A549 (cell line): ENCODE measurements at regions not wholly inside any gene's neighbourhood (a gene's known extent, or its start where the extent isn't known, plus 50 kb on each side); places are given as distances from the start of the nearest gene placed in this dataset.

Experiments
- ATAC-seq, 2 experiments: fragments of 200-7000 bp in 1 of 2; fragments of >200 bp in 1 of 2; cut with Nextera tagmentation in 1 of 2; cut with Tn5 transposase in 1 of 2; 3 replicates each; pipeline versions ENCODE4 v1.8.0 to v1.9.1; 2018 to 2020; ENCODE audit warnings: mild to moderate bottlenecking in 1 of 2, moderate library complexity in 1 of 2
- CTCF ChIA-PET: fragments of 300-600 bp; sonication (Branson Sonifier 250); formaldehyde crosslinking; extraction: SDS; loops from one replicate; lab custom pipeline; 2021; ENCODE audit warnings: antibody characterized with exemption, inconsistent platforms; lab: Yijun Ruan, JAX
- POLR2A ChIA-PET: fragments of 350-600 bp; formaldehyde crosslinking; extraction: SDS; loops from one replicate; lab custom pipeline; 2021; ENCODE audit warnings: antibody characterized with exemption, inconsistent platforms; lab: Yijun Ruan, JAX
- DNase-seq, 2 experiments: peaks; one replicate each; pipeline versions ENCODE4 v3.0.0 to v3.0.0-alpha.2; 2011 to 2016; ENCODE audit warnings: low read depth in 1 of 2, low spot score in 1 of 2
- FAIRE-seq: peaks from 2 replicates; lab custom pipeline; 2011; peaks lifted over from hg19 to GRCh38; lab: Jason Lieb, UNC
- H3K27ac ChIP-seq, 2 experiments: fragments of >200 bp; sonication (Bioruptor Twin); formaldehyde crosslinking; 3 replicates each; pipeline ENCODE4 v1.5.1; 2016 to 2017
- H3K4me1 ChIP-seq: fragments of >200 bp; sonication (Bioruptor Twin); formaldehyde crosslinking; 3 replicates; pipeline ENCODE4 v1.6.1; 2016
- H3K4me2 ChIP-seq: fragments of >200 bp; sonication (Bioruptor Twin); formaldehyde crosslinking; 3 replicates; pipeline ENCODE4 v1.6.1; 2016
- H3K4me3 ChIP-seq: fragments of >200 bp; sonication (Bioruptor Twin); formaldehyde crosslinking; 3 replicates; pipeline ENCODE4 v1.5.1; 2016
- H3K9me3 ChIP-seq: fragments of >200 bp; sonication (Bioruptor Twin); formaldehyde crosslinking; 3 replicates; pipeline ENCODE4 v1.6.1; 2016
- CEBPB ChIP-seq, 2 experiments: fragments of >200 bp in 1 of 2; sonication (Bioruptor Twin) in 1 of 2; formaldehyde crosslinking in 1 of 2; IDR thresholded peaks; 2 replicates each; pipeline ENCODE4 v1.6.1; 2012 to 2016
- E2F6 ChIP-seq: IDR thresholded peaks from 2 replicates; pipeline ENCODE4 v1.6.1; 2012; ENCODE audit warnings: low read depth, borderline replicate concordance
- EHMT2 ChIP-seq: fragments of 200-600 bp; sonication (generic); IDR thresholded peaks from 2 replicates; pipeline ENCODE4 v1.6.1; 2016; ENCODE audit warnings: antibody characterized with exemption, low read depth, mild to moderate bottlenecking, moderate library complexity
- FOSL2 ChIP-seq, 2 experiments: fragments of 450-650 bp in 1 of 2; fragments of >200 bp in 1 of 2; sonication (Bioruptor Twin) in 1 of 2; formaldehyde crosslinking; IDR thresholded peaks; 2 replicates each; pipeline versions ENCODE4 v1.5.0 to v1.6.1; 2016 to 2020; ENCODE audit warnings: mild to moderate bottlenecking in 1 of 2, moderate library complexity in 1 of 2
- FOXS1 ChIP-seq: fragments of 250-450 bp; sonication (Bioruptor Pico); IDR thresholded peaks from 2 replicates; pipeline ENCODE4 v1.5.0; 2020; ENCODE audit warnings: mild to moderate bottlenecking, moderate library complexity
- GATA3 ChIP-seq: IDR thresholded peaks from 2 replicates; pipeline ENCODE4 v1.6.1; 2012; ENCODE audit warnings: borderline replicate concordance
- HDAC2 ChIP-seq: fragments of 200-600 bp; sonication (generic); IDR thresholded peaks from 2 replicates; pipeline ENCODE4 v1.6.1; 2016
- HMGXB4 ChIP-seq: fragments of 250-450 bp; sonication (Bioruptor Pico); IDR thresholded peaks from 2 replicates; pipeline ENCODE4 v1.5.0; 2021; ENCODE audit warnings: mild to moderate bottlenecking, moderate library complexity, borderline replicate concordance
- HOXA7 ChIP-seq: fragments of 250-450 bp; sonication (Bioruptor Pico); IDR thresholded peaks from 2 replicates; pipeline ENCODE4 v1.5.0; 2020; ENCODE audit warnings: mild to moderate bottlenecking, moderate library complexity
- HOXB13 ChIP-seq: fragments of 250-450 bp; sonication (Bioruptor Pico); IDR thresholded peaks from 2 replicates; pipeline ENCODE4 v1.5.0; 2020; ENCODE audit warnings: low read depth, mild to moderate bottlenecking, moderate library complexity
- JUN ChIP-seq, 2 experiments: fragments of >200 bp; sonication (Bioruptor Twin); formaldehyde crosslinking; IDR thresholded peaks; 2 replicates in 1 of 2; 3 replicates in 1 of 2; pipeline ENCODE4 v1.6.1; 2016 to 2017
- JUNB ChIP-seq: fragments of >200 bp; sonication (Bioruptor Twin); formaldehyde crosslinking; IDR thresholded peaks from 2 replicates; pipeline ENCODE4 v1.6.1; 2016
- KDM5A ChIP-seq: fragments of 200-600 bp; sonication (generic); IDR thresholded peaks from 2 replicates; pipeline ENCODE4 v1.6.1; 2016; ENCODE audit warnings: antibody characterized with exemption, mild to moderate bottlenecking
- MAFK ChIP-seq: fragments of 450-650 bp; IDR thresholded peaks from 2 replicates; pipeline ENCODE4 v1.6.1; 2014; ENCODE audit not compliant: partially characterized antibody
- MAX ChIP-seq: IDR thresholded peaks from 2 replicates; pipeline ENCODE4 v1.6.1; 2012
- MAZ ChIP-seq: fragments of 150-350 bp; IDR thresholded peaks from 2 replicates; pipeline ENCODE4 v1.6.1; 2014; ENCODE audit warnings: antibody characterized with exemption, low read depth, low read length, borderline replicate concordance
- MYC ChIP-seq: IDR thresholded peaks from 2 replicates; pipeline ENCODE4 v1.6.1; 2012; ENCODE audit warnings: mild to moderate bottlenecking, inconsistent platforms, low read length, improper control_type of control experiment, borderline replicate concordance
- PBX3 ChIP-seq: IDR thresholded peaks from 2 replicates; pipeline ENCODE4 v1.6.1; 2012
- POLR2A ChIP-seq: IDR thresholded peaks from 2 replicates; pipeline ENCODE4 v1.6.1; 2012; ENCODE audit warnings: mild to moderate bottlenecking, low read length
- POLR2AphosphoS2 ChIP-seq: conservative IDR thresholded peaks from 2 replicates; pipeline ENCODE4 v1.6.1; 2012; ENCODE audit warnings: low read length, improper control_type of control experiment, inconsistent platforms
- RAD21 ChIP-seq, 2 experiments: fragments of >200 bp in 1 of 2; sonication (Bioruptor Twin) in 1 of 2; formaldehyde crosslinking in 1 of 2; IDR thresholded peaks in 1 of 2; conservative IDR thresholded peaks in 1 of 2; 2 replicates in 1 of 2; 3 replicates in 1 of 2; pipeline ENCODE4 v1.6.1; 2012 to 2018; ENCODE audit warnings: inconsistent platforms in 1 of 2
- RARB ChIP-seq: fragments of 250-450 bp; sonication (Bioruptor Pico); IDR thresholded peaks from 2 replicates; pipeline ENCODE4 v1.8.0; 2021; ENCODE audit warnings: mild to moderate bottlenecking, moderate library complexity
- SMC3 ChIP-seq: fragments of >200 bp; sonication (Bioruptor Twin); formaldehyde crosslinking; IDR thresholded peaks from 3 replicates; pipeline ENCODE4 v1.6.1; 2018; ENCODE audit warnings: inconsistent platforms
- SREBF2 ChIP-seq: fragments of 450-650 bp; IDR thresholded peaks from 2 replicates; pipeline ENCODE4 v1.6.1; 2014; ENCODE audit warnings: mild to moderate bottlenecking, moderate library complexity
- ZNF302 ChIP-seq: fragments of 250-450 bp; sonication (Bioruptor Pico); IDR thresholded peaks from 2 replicates; pipeline ENCODE4 v1.9.0; 2021; ENCODE audit warnings: inconsistent platforms, mild to moderate bottlenecking, moderate library complexity
- WGBS: methylation state at CpG from one replicate; pipeline ENCODE4 v1.1.6; 2017; ENCODE audit errors: missing lambda C conversion rate; 5-methylcytosine and 5-hydroxymethylcytosine counted together

- TF ChIP-seq PBX3 (no peak), JUNB (no peak), FOSL2 (IDR thresholded peaks at IDR 0.05) (no peak), FOSL2 (CRISPR knock-in tag; IDR thresholded peaks at IDR 0.05) (no peak), HOXB13 (CRISPR knock-in tag) (no peak)
Measured at GRCh38 chr21:28642891-28643290, 349.8 kb downstream of the LTN1 start (continued).

- Histone ChIP-seq H3K27ac (no peak overlapping the region), H3K4me1 (no peaks in the 10 kb centered on the region), H3K4me3 (no peak overlapping the region), H3K4me2 (no peak overlapping the region), H3K9me3 (no peaks in the 10 kb centered on the region)
- FAIRE-seq: no peak
- CTCF ChIA-PET: no interaction called here
- TF ChIP-seq CEBPB (IDR thresholded peaks at IDR 0.05) (no peak), GATA3 (no peak), POLR2AphosphoS2 (no peak), MYC (no peak), KDM5A (no peak), HMGXB4 (no peak), MAFK (no peak), MAX (no peak), RAD21 (conservative IDR thresholded peaks at IDR 0.05 in 1 of 2, IDR thresholded peaks at IDR 0.05 in 1 of 2) (no peak), JUNB (no peak), E2F6 (no peak), RARB (no peak), SMC3 (no peak), JUN (IDR thresholded peaks at IDR 0.05) (no peak), POLR2A (no peak), ZNF302 (CRISPR knock-in tag) (no peak)
- DNase-seq: no peak
- WGBS: 6% methylated on average over 1 of the region's 1 CpG
- POLR2A ChIA-PET: no interaction called here
- ATAC-seq: no peak
Measured at GRCh38 chr21:28641731-28642130, 350.9 kb downstream of the LTN1 start.

- CTCF ChIA-PET: no interaction called here
- DNase-seq: no peak
- no peak for TF ChIP-seq HOXA7 (CRISPR knock-in tag)
- TF ChIP-seq FOSL2 (IDR thresholded peaks at IDR 0.05): no peak
- TF ChIP-seq FOSL2 (CRISPR knock-in tag; IDR thresholded peaks at IDR 0.05): no peak
- TF ChIP-seq FOXS1 (CRISPR knock-in tag): no peak
- TF ChIP-seq EHMT2: no peak
- TF ChIP-seq POLR2AphosphoS2: no peak
- no peak for TF ChIP-seq SREBF2
- no peak for TF ChIP-seq SMC3
- no peak for TF ChIP-seq MAZ
- TF ChIP-seq HDAC2: no peak
- no peak overlapping the region for H3K4me3 ChIP-seq
- no peak for FAIRE-seq
- no peaks in the 10 kb centered on the region for H3K4me1 ChIP-seq
- no peak overlapping the region for H3K4me2 ChIP-seq
- POLR2A ChIA-PET: no interaction called here
- no peak for ATAC-seq
- 58% methylated on average over 5 of the region's 5 CpGs for WGBS
- H3K27ac ChIP-seq: no peak overlapping the region
- H3K9me3 ChIP-seq: no peaks in the 10 kb centered on the region
Measured at GRCh38 chr21:28640326-28640725, 352.4 kb downstream of the LTN1 start.
